T1000 (cell line): ENCODE measurements at regions not wholly inside any gene's neighbourhood (a gene's known extent, or its start where the extent isn't known, plus 50 kb on each side); places are given as distances from the start of the nearest gene placed in this dataset.
"Not testable (repeated sequence)": the region's sequence is repeated elsewhere in the genome, so short reads cannot be mapped to it uniquely, and the experiment has no call there.

Source experiments
- DNase-seq: peaks from one replicate; lab custom pipeline; 2025; ENCODE audit warnings: mixed read lengths; lab: John Stamatoyannopoulos, UW

DNA sequence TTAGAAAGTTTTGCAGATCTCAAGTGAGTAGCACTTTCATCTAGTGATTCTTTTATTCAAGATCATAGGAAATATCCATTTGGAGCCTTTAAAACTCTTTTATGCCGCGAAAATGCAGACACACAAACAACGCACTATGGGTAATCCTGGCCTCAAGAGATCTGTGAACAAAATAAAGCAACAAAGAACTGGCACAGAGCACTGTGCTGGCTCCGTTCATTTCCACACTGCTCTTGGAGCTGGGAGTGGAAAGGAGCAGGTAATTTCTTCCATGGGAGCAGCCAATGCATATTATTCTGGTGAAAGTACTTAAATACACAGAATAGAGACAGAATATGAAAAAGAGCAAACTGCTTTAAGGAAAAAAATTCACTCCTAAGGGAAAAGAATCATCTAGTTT, 172.7 kb upstream of the FRG1 start:
- no peak for DNase-seq

DNA sequence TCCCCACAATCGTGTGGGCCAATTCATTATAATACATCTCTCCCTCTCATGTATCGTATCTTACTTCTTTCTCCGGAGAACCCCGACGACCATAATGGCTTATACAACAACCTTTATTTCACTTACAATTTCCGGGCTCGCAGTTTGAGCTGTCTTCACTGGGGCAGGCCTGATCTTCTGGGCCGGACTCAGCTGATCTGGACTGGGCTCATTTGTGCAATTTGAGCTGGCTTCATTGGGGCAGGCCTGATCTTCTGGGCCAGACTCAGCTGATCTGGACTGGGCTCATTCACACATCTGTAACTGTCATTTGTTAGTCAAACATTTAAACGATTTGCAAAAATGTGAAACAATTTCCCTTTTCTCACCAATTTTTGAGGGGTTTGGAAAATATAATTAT, 171.5 kb upstream of the FRG1 start:
- no peak for DNase-seq

DNA sequence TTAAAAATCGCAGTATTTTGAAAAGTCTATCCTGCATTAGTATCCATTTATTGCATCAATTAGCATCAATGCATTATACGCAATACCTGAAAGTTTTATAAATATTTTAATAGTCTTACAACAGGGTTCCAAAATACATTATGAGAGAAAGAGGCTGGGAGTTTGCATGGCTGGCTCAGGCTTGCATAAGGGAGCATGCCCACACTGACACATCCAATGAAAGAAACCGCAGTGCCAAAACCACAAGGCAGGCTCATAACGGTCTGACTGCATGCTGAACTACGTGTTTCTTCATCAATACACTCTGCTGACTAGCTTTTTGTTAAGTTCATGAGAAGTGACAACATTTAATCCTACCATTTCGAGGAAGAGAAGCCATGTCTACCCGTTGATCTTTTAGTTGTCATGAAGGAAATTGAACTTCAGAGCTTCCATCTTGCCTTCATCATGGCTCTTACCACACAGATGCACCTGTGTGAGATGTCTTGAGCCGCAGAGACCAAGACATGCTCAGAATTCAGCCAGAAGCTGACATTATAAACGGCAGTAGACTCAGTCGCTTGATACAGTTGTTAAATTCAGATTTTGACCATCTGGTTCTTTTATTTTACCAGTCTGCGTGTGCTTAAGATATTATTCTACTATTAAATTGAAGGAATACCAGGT, 168.8 kb upstream of the FRG1 start:
- no peak for DNase-seq

DNA sequence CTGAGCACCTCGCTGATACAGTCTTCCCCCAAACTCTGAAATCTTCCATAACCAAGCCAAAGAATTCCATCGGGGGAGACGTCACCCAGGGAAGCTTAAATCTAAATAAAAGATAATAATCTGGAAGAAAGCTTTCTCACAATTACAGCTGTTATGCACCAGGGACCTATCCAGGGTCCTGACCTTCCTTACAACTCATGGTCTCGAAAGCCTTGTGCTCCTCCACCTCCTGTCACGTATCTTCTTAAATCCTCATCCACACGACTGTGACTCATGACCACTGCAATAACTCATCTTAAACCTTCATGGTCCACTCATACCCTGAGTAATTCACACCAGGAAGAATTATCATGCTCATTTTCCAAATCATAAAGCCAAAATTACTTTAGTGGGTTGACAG, 166.8 kb upstream of the FRG1 start:
- peak; percentile 16 for DNase-seq

DNA sequence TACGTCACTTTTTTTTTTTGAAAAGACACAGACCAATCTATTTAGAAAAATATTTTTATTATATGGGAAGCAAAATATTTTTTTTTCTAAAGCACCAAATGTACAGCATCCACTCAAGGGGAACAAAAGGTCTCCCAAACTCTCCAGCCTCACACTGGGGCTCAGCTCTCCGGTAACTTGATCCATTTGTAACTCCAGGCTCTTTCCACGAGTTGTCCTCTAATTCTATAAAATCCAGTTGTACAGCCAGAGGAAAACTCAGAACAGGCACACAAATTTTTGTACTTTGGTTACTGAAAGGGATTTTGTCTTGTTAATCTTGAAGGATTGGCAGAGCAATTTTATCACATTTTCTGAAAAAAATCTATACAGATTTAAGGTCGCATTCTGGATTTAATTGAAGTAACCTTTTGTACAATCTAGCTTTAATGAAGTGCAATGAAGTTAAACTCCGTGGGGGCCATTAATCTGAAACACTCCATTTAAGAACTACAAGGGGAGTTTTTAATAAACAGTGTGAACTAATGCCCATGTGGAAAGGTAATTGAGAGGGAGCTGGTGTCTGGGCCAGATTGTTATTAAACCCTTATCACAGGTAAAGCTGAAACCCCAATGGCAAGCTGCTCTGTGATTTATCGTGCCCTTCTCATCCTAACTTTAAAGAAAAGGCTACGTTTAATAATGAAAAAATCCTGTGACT, 161.2 kb upstream of the FRG1 start:
- no peak for DNase-seq

DNA sequence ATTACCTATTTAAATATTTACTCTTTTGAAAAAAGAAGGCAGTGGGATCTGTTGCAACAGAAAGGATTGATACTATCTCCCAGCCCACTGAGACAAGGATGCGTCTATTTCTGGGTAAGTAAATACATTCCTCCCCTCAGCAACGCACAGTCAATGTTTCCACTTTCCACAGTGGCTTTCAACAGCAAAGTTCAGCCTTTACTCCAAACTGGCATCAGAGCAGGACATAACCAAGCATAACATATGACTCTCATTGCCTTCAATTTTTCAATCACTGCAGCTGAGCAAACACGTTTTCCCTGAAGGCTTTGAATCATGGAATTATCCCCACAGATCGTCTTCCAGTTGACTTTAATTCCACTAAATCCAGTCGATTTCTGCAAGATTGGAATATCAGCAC, 160.3 kb upstream of the FRG1 start:
- DNase-seq: no peak

DNA sequence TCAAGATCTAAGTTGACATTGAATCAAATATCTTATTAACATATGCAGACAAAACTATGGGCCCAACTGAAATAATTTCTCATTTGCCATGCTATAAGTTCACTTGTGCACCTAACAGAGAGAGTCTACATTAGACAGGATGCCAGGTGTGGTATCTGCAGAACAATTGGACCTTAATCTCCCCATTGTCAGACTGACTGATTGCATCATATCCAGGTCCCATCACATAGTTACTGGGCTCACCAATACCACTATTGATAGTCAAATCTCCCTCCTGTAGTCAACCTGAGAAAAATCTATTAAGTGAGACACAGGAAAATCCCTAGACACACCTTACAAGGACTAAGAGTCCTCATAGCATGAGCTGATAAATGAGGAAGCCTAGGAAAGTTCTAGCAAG, 156.0 kb upstream of the FRG1 start:
- no peak for DNase-seq

DNA sequence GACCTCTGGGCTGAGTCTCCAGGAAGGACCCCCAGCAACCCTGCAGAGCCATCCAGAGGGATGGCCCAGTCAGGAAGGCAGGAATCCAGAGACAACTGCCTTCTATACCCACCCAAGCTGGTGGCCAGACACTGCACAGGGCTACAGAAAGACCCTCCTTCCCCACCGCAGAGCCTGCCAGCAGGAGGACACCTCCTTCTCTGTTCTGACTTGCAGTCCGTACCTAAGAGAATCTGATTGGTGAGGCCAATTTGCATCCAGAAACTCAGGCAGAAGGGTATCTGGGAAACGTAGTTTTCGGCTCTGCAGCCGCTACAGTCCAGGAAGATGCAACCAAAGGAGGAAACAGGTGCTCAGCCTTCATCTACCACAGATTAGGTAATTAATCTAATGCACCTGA, 155.4 kb upstream of the FRG1 start:
- DNase-seq: no peak

DNA sequence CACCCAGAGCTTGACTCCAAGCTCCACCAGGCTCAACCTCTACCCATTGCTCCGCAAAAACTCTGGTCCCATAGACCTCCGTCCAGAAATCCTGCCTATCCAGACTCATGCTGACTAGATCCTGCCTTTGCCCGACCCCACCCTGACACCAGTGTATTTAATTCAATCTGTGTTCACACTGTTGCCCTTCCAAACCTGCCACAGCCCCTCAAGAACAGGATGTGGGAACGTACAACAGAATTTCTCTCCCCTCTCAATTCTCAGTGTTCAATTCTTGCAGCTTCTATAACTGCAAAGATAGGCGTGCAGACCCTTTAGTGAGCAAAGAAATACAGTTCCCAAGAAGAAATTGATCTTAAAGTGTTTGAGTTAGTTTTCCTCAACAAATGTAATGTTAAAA, 154.2 kb upstream of the FRG1 start:
- no peak for DNase-seq

DNA sequence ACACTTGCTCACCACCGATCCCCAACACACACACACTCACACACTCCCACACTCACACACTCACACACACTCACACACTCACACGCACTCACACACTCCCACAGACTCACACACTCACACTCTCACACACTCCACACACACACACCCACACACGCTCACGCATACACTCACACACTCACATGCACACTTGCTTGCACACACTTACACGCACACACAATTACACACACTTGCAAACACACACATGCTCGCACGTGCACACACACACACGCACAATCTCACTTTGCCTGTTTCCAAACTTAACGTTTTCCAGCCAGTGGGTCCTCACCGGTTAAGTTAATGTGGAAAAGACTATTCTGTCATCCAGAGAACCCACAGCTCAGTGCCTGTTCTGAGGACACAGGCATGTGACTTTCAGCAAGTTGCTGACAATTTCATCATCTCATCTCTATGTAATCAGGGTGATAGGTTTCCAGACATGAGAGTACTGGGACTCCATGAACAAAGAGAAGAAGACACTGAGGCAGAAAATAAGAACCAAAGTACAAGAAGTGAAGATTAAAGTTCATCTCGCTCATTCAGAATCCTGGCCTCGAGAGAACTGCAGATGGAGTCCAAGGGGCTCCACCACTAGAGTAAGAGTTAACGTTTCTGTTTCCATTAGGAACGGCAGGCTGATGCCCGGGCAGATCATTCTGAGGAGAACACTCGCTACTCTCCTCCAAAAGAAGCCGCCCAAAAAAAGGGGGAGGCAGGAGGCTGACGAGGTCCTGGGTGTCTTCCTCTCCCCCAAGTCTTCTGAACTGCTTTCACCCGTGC, 153.2 kb upstream of the FRG1 start:
- no peak for DNase-seq

DNA sequence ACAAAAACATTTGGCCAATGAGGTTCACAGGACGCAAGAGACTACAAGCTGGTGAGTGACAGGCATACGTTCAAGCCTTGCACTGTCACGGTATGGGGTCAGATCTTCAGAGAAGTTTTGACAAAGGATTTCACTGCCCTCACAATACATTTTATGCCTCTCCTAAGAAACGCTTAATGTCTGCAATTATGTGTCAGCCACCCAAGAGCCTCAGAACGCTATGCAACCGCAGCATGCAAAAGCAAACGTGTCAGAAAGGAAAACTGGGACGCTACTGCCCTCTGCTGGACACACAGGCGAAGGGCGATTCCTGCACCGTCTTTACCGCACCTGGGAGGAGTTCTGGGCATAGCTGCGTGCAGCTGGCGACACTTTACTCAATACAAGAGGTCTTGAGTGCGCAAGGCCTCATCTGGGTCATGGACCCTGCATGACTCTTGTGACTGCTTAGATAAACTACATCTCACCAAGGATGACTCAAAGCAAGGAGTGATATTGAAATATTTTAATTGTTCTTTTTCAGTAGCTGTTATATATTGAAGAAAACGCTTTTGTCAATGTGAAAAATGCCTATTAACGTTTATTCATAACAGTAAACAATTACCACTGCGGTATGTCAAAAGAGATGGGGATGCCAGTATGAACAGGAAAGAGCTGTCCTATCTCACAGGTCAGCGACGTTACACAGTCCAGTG, 147.6 kb upstream of the FRG1 start:
- DNase-seq: peak; percentile 54

DNA sequence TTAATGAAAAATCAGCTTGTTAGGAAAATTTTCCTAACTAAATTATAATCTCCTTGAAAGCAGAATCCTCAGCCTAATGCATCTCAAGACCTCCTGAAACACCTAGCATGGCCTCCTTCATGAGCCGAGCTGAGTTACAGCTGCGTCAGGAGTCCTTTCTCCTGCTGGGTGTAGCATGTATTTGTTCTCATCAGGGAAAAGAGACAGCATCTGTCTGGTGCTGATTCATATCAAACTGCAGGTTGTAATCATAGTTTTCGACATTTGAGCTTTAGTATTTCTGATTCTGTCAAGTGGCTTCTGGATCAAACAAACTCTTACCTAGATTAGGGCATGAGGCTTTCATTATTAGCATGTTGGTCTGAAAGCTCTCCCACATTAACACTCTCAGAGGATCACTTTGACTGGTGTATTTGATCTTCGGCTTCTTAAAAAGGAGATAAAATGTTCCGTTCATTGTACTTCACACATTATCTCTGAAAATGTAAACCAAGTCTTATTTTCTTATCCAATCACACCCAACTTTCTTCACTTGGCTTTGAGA, 140.1 kb upstream of the FRG1 start:
- no peak for DNase-seq

DNA sequence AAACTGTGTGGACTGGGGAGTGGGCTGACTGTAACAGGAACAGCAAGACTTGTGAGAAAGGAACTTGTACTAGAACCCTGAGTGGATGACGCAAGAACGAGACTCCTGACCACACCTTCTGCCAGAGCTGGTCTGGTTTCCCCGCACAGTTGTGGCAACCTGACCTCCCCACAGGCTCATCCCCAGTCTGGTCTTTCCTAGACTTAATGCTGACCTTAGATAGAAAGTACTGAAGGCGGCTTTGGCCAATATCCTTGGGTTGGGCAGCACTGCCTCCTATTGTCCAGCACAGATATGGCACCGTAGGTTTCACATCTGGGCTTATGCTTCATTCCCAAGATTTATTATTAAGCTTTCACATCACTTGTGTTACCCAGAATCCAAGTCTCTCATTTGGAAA, 137.8 kb upstream of the FRG1 start:
- DNase-seq: no peak

DNA sequence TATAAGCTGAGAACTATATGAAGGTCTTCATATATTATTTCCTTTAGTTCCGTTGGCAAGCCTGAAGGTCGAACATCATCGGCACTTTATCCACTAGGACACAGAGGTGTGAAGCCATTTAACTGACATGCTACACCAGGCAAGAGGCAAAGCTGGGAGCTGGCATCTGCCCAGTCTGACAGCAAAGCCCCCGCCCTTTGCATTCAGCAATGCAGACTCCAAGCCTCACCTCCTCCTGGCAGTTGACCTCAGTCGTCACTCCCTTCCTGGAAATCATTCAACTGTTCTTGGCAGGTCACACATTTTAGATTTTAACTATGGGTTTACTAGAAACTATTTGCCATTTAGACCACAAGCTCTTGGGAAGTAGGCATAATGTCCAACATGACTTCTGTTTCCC, 135.8 kb upstream of the FRG1 start:
- DNase-seq: no peak

DNA sequence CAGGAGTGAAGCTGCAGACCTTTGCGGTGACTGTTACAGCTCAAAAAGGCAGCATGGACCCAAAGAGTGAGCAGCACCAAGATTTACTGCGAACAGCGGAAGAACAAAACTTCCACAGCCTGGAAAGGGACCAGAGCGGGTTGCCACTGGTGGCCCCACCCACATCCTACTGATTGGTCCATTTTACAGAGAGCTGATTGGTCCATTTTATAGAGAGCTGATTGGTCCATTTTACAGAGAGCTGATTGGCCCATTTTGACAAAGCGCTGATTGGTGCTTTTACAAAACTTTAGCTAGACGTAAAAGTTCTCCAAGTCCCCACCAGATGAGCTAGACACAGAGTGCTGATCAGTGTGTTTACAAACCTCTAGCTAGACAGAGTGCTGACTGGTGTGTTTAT, 134.2 kb upstream of the FRG1 start:
- DNase-seq: no peak

DNA sequence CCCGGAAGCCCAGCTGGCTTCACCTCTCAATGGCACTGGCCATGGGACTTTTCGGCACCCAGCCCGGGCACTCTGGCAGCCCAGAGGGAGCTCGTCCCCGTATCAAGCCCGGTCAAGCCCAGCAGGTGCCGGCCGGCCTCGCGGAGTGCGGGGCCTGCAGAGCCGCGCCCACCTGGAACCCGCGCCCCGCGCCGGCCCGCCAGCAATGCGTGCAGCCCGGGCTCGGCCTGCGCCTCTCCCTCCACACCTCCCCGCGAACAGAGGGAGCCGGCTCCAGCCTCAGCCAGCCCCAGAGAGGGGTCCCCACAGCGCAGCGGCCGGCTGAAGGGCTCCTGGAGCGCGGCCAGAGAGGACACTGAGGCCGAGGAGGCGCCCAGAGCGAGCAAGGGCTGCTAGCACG, 133.6 kb upstream of the FRG1 start:
- no peak for DNase-seq

DNA sequence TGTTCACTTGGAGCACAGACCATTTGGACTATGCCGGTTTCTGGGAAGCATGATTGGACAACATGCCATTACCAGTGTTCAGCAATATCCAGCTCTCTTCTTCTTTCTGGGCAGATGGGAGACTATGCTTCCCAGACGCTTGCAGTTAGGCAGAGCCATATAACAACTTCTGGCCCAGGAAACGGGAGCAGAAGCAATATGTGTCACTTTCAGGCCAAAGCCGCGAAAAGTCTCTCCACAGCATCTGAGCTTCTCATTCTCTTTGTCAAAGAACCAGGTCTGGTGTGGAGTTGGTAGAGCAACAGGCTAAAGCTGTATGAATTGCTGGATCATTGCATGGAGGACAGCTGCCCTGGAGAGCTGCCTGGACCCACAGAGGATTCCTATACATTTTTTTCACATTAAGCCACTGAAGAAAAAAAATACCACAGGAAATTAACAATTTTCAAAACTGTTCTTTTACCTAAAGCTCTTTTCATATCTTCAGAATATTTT, 131.4 kb upstream of the FRG1 start:
- no peak for DNase-seq

DNA sequence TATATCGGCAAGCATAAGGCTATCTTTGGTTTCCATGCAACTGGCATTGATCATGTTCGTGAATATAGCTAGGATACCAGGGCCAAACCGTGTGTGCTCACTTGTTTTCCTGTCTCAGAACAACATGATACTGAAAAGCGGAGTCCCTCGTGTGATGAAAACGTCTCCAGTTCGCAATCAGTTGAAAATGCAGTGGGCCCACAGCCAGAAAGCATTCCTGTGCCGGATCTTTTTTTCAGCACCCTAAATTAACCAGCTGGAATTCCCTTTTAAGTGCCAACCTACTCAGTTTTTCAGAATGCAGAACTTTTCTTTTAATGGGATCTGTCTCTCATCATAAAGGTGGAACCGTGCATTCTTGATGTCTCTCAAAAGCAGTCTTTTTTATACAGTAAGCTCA, 130.8 kb upstream of the FRG1 start:
- no peak for DNase-seq

DNA sequence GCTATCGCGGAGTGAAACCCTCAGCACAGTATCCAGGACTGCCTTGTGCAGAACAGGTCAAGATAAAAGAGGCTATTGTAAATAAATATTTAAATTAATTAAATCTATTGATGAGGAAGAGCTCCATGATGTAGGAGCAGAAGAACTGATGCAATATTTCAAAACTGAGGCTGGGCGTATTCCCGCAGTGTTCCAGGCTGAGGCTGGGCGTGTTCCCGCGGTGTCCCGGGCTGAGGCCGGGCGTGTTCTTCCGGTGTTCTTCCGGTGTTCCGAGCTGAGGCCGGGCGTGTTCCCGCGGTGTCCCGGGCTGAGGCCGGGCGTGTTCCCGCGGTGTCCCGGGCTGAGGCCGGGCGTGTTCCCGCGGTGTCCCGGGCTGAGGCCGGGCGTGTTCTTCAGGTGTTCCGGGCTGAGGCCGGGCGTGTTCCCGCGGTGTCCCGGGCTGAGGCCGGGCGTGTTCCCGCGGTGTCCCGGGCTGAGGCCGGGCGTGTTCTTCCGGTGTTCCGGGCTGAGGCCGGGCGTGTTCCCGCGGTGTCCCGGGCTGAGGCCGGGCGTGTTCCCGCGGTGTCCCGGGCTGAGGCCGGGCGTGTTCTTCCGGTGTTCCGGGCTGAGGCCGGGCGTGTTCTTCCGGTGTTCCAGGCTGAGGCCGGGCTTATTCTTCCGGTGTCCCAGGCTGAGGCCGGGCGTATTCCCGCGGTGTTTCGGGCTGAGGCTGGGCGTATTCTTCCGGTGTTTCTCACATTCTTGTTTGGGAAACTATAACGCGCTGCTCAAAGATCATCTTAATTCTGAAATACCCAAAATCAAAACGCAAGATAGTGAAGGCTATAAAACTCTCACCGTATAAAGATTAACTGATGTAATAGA, 130.1 kb upstream of the FRG1 start:
- not testable (repeated sequence) for DNase-seq

DNA sequence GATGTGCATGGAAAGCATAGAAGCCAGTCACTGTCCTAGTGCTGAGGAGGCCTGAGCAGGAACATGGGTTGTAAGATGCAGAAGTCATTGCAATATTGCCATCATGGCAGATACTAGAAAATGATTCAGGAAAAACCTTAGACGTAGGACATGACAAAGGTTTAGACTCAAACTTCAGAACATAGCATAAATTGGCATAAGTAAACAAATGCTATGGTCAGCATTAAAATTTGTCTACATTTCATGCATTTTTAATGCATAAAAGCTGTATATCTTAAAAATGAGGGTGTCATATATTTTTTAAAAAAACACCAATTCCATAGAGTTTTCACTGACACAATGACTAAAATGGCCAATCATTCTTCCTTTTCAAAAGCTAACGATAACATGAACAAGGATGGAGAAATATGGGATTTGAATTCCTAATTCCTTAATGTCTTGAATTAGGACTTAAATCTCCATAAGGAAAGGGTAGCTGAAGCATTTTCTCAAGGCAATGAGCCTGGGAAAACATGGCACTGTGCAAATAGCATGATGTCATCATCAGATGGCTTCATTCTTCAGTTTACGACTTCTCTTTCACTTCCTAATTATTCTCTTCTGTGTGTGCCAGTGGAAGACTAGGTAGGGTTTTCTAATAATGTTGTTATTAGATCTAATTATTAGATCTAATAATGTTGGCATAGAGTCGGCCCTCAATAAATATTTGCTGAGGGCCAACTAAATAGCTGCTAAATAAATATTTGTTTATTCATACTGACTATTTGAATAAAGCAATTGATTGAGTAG, 125.1 kb upstream of the FRG1 start:
- no peak for DNase-seq
